ENCODE measurements at regions not wholly inside any gene's neighbourhood (a gene's known extent, or its start where the extent isn't known, plus 50 kb on each side); places are given as distances from the start of the nearest gene placed in this dataset.
"Not testable (repeated sequence)": the region's sequence is repeated elsewhere in the genome, so short reads cannot be mapped to it uniquely, and the experiment has no call there.

DNA sequence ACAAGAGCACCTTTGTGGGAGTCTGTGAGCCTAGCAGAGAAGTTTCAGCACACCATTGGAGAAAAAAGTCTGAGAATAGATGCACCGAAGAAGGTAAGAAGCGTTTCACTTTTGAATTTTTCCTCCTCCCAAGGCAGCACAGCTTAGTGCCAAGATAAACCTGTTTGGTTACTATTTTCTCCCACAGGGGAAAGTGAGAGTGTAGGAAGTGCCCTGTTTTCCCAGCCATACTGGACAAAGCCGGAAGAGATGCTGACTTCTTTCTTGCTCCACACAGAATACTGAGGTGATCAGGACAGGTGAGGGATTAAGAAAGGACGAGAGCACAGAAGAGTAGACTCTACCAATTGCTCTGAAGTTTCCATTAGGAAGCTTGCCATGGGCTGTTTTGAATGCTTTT is 1011.0 kb upstream of the MIR17HG start:
- Histone ChIP-seq H3K27me3 (no peaks in the 10 kb centered on the region), H3K4me1 (ENCODE audit: insufficient read depth) (no peaks in the 10 kb centered on the region), H3K4me3 (no peak overlapping the region), H3K36me3 (no peaks in the 10 kb centered on the region), H3K9me3 (no peaks in the 10 kb centered on the region), H3K27ac (no peak overlapping the region)
- intact Hi-C loops (cut with DNase I) = no loop called here
- no peak for DNase-seq
- TF ChIP-seq, protein P1, sequence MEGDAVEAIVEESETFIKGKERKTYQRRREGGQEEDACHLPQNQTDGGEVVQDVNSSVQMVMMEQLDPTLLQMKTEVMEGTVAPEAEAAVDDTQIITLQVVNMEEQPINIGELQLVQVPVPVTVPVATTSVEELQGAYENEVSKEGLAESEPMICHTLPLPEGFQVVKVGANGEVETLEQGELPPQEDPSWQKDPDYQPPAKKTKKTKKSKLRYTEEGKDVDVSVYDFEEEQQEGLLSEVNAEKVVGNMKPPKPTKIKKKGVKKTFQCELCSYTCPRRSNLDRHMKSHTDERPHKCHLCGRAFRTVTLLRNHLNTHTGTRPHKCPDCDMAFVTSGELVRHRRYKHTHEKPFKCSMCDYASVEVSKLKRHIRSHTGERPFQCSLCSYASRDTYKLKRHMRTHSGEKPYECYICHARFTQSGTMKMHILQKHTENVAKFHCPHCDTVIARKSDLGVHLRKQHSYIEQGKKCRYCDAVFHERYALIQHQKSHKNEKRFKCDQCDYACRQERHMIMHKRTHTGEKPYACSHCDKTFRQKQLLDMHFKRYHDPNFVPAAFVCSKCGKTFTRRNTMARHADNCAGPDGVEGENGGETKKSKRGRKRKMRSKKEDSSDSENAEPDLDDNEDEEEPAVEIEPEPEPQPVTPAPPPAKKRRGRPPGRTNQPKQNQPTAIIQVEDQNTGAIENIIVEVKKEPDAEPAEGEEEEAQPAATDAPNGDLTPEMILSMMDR (IDR thresholded peaks at IDR 0.05) = no peak
- TF ChIP-seq EP300 (IDR thresholded peaks at IDR 0.05) (no peak), POLR2A (IDR thresholded peaks at IDR 0.05) (no peak)
- WGBS, 3 donors = 63 to 83% (median 68%) methylated on average over 4 of the region's 4 CpGs

DNA sequence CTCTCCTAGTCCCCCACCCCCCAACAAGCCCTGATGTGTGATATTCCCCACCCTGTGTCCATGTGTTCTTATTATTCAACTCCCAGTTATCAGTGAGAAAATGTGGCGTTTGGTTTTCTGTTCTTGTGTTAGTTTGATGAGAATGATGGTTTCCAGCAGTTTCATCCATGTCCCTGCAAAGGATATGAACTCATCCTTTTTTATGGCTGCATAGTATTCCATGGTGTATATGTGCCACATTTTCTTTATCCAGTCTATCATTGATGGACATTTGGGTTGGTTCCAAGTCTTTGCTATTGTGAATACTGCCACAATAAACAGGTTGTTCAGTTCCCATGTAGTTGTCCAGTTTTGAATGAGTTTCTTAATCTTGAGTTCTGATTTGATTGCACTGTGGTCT is 1006.1 kb upstream of the MIR17HG start:
- intact Hi-C loops (cut with DNase I); H3K9me3 ChIP-seq; H3K4me3 ChIP-seq; DNase-seq; H3K4me1 ChIP-seq (ENCODE audit: insufficient read depth); H3K36me3 ChIP-seq; H3K27ac ChIP-seq; H3K27me3 ChIP-seq: not testable (repeated sequence)
- 68 to 70% (median 70%) methylated on average over 1 of the region's 1 CpG for WGBS, 3 donors

DNA sequence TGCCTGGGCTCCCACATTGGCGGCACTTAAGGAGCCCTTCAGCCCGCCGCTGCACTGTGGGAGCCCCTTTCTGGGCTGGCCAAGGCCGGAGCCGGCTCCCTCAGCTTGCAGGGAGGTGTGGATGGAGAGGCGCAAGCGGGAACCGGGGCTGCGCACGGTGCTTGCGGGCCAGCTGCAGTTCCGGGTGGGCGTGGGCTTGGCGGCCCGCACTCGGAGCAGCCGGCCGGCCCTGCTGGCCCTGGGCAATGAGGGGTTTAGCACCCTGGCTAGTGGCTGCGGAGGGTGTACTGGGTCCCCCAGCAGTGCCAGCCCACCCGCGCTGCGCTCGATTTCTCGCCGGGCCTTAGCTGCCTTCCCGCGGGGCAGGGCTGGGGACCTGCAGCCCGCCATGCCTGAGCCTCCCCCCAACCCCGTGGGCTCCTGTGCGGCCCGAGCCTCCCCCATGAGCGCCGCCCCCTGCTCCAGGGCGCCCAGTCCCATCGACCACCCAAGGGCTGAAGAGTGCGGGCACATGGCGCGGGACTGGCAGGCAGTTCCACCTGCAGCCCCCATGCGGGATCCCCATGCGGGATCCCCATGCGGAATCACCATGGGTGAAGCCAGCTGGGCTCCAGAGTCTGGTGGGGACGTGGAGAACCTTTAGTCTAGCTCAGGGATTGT is 998.9 kb upstream of the MIR17HG start:
- intact Hi-C loops (cut with DNase I); H3K4me3 ChIP-seq; H3K27ac ChIP-seq; H3K36me3 ChIP-seq; H3K9me3 ChIP-seq; H3K4me1 ChIP-seq (ENCODE audit: insufficient read depth); H3K27me3 ChIP-seq; DNase-seq: not testable (repeated sequence)
- WGBS, 3 donors = 95 to 97% (median 97%) methylated on average over 35 to 42 of the region's 42 CpGs

DNA sequence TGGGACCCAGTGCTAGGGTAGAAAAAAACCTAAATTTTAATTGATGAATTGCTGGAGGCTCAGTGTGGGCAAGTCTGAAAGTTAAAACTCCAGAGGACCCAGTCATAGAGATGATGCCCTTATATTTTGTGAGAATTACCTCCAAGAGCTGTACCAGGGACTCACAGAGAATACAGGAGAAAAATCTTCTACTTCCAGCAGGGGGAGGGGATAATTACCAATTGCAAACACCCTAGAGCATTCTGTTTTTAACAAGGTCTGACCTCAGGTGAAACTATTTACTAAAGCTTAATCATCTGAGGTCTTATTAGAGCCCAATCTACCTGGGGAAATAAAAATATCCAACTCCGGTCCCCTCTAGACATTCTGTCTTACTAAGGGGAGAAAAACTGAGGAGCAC is 994.7 kb upstream of the MIR17HG start:
- 82 to 85% (median 84%) methylated on average over 1 of the region's 1 CpG for WGBS, 3 donors
- H3K27ac ChIP-seq = no peak overlapping the region
- H3K4me3 ChIP-seq = no peak overlapping the region
- DNase-seq = no peak
- no peaks in the 10 kb centered on the region for H3K9me3 ChIP-seq
- H3K27me3 ChIP-seq = no peaks in the 10 kb centered on the region
- no peaks in the 10 kb centered on the region for H3K4me1 ChIP-seq (ENCODE audit: insufficient read depth)
- intact Hi-C loops (cut with DNase I) = no loop called here
- no peaks in the 10 kb centered on the region for H3K36me3 ChIP-seq
- TF ChIP-seq, protein P1 (IDR thresholded peaks at IDR 0.05) = no peak
- TF ChIP-seq POLR2A (IDR thresholded peaks at IDR 0.05) = no peak
- no peak for TF ChIP-seq EP300 (IDR thresholded peaks at IDR 0.05)

DNA sequence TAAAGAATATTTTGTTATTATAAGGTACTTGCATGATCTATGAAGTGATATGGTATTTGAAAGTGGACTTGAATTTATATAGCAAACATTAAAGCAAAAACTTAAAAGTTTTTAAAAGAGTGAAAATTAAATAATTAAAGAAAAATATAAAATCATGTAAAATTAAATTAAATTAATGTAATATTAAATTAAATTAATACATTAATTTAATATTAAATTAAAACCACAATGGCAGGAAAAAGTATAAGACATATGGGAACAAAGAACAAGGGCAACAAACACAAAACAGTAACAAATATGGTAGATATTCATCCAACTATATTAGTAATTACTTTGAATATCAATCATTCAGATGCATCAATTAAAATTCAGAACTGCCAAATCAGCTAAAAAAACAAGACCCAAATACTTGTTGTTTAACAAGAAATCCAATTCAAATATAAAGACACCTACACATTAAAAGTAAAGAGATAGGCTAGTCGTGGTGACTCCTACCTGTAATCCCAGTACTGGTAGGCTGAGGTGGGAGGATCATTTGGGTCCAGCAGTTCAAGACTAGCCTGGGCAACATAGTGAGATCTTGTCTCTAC is 992.2 kb upstream of the MIR17HG start:
- DNase-seq = no peak
- no peaks in the 10 kb centered on the region for H3K9me3 ChIP-seq
- TF ChIP-seq, protein P1 (IDR thresholded peaks at IDR 0.05) = no peak
- TF ChIP-seq POLR2A (IDR thresholded peaks at IDR 0.05) (no peak), EP300 (IDR thresholded peaks at IDR 0.05) (no peak)
- 79 to 94% (median 90%) methylated on average over 1 of the region's 1 CpG for WGBS, 3 donors
- H3K27me3 ChIP-seq = no peaks in the 10 kb centered on the region
- no peaks in the 10 kb centered on the region for H3K36me3 ChIP-seq
- no peaks in the 10 kb centered on the region for H3K4me1 ChIP-seq (ENCODE audit: insufficient read depth)
- intact Hi-C loops (cut with DNase I) = no loop called here
- no peak overlapping the region for H3K4me3 ChIP-seq
- no peak overlapping the region for H3K27ac ChIP-seq

All from ovary (tissue), 7 donors.